ENCODE measurements at regions not wholly inside any gene's neighbourhood (a gene's known extent, or its start where the extent isn't known, plus 50 kb on each side); places are given as distances from the start of the nearest gene placed in this dataset.

- no peak for DNase-seq (ENCODE audit: low read depth in 1 of 2, low spot score in 1 of 2)
- in situ Hi-C loops (cut with HindIII; ENCODE audit: low pct_unique_long_range_greater_than_20kb, low sequenced_read_pairs), result no loop called here
- no peak for TF ChIP-seq JUND (IDR thresholded peaks at IDR 0.05; ENCODE audit: low read depth)
Measured at GRCh38 chr22:27043262-27043661, 385.9 kb downstream of the MIAT start.

- TF ChIP-seq JUND (IDR thresholded peaks at IDR 0.05; ENCODE audit: low read depth), result no peak
- in situ Hi-C loops (cut with HindIII; ENCODE audit: low pct_unique_long_range_greater_than_20kb, low sequenced_read_pairs), result no loop called here
- peak in 1 of 2 experiments; percentile 18 for DNase-seq (ENCODE audit: low read depth in 1 of 2, low spot score in 1 of 2)
Measured at GRCh38 chr22:27045103-27045947, 387.9 kb downstream of the MIAT start.

DNA sequence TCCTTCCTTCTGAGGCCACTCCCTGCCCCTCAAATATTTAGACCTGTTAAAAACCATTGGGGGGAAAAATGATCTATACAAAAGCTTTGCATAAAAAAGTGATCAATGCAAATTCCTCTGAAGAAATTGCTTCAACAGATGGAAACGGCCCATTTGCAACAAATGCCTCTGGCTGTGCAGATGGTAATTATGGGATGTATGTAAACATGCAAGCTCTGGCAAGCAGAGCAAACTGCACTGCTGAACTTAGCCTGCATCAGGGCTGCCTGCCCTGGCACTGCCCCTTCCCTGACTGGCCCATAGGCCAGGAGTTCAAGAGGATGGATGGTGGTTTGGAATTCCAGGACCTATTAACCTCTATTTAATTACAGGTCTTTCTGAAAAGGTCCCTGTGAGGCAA is 388.7 kb downstream of the MIAT start:
- peak; percentile 4 to 56 for DNase-seq (ENCODE audit: low read depth in 1 of 2, low spot score in 1 of 2)

GRCh38 chr22:27046603-27047002 is 389.2 kb downstream of the MIAT start:
- DNase-seq (ENCODE audit: low read depth in 1 of 2, low spot score in 1 of 2), result no peak
- in situ Hi-C loops (cut with HindIII; ENCODE audit: low pct_unique_long_range_greater_than_20kb, low sequenced_read_pairs), result no loop called here
- TF ChIP-seq JUND (IDR thresholded peaks at IDR 0.05; ENCODE audit: low read depth), result no peak

More for the DNA sequence above, 388.7 kb downstream of the MIAT start:
- no peak for TF ChIP-seq JUND (IDR thresholded peaks at IDR 0.05; ENCODE audit: low read depth)
- in situ Hi-C loops (cut with HindIII; ENCODE audit: low pct_unique_long_range_greater_than_20kb, low sequenced_read_pairs), result no loop called here

- TF ChIP-seq JUND (IDR thresholded peaks at IDR 0.05; ENCODE audit: low read depth), result no peak
- DNase-seq (ENCODE audit: low read depth in 1 of 2, low spot score in 1 of 2), result no peak
- in situ Hi-C loops (cut with HindIII; ENCODE audit: low pct_unique_long_range_greater_than_20kb, low sequenced_read_pairs), result no loop called here
Measured at GRCh38 chr22:27050771-27051170, 393.4 kb downstream of the MIAT start.

- in situ Hi-C loops (cut with HindIII; ENCODE audit: low pct_unique_long_range_greater_than_20kb, low sequenced_read_pairs), result no loop called here
- no peak for DNase-seq (ENCODE audit: low read depth in 1 of 2, low spot score in 1 of 2)
- TF ChIP-seq JUND (IDR thresholded peaks at IDR 0.05; ENCODE audit: low read depth), result no peak
Measured at GRCh38 chr22:27051407-27051806, 394.0 kb downstream of the MIAT start.

DNA sequence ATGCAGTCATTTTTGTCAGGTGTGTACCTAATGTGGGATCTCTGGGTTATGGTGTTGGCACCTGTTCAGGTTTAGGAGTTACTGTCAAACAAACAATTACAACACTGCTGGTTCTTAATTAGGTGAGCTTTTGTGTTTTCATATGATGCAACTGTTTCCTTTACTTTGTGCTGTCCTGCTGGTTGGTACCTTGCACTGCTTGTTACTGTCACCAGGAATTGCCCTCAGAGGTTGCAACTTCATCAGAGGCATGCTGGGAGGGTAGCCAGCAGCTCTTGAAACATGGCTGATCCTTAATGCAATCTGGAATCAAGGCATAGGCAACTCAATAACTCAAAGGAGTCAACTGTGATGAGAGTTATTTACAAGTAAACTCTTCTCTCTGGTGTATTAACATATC is 400.3 kb downstream of the MIAT start:
- TF ChIP-seq JUND (IDR thresholded peaks at IDR 0.05; ENCODE audit: low read depth), result no peak
- peak in 1 of 2 experiments; percentile 3 for DNase-seq (ENCODE audit: low read depth in 1 of 2, low spot score in 1 of 2)
- in situ Hi-C loops (cut with HindIII; ENCODE audit: low pct_unique_long_range_greater_than_20kb, low sequenced_read_pairs), result no loop called here

DNA sequence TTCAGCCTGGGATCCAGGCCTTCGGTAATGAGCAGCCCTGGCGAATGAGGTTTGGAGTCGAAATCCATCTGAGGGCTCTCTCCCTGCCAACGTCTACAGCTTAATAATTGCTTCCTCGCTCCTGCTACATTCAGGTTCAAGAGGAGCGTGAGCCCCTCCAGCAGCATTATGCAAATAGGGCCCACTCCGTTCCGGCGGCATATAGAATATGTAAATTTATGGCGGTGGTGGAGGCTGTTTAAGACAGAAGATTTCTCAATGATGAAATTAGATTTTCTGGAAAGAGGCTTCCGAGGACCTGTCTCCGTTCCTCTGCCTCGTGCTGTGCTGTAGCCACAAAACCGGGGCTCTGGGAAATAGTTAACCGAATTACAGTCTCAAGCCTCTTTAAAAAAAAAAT is 402.8 kb downstream of the MIAT start:
- no peak for TF ChIP-seq JUND (IDR thresholded peaks at IDR 0.05; ENCODE audit: low read depth)
- in situ Hi-C loops (cut with HindIII; ENCODE audit: low pct_unique_long_range_greater_than_20kb, low sequenced_read_pairs), result no loop called here
- DNase-seq (ENCODE audit: low read depth in 1 of 2, low spot score in 1 of 2), result no peak

GRCh38 chr22:27062910-27063309 is 405.5 kb downstream of the MIAT start:
- DNase-seq (ENCODE audit: low read depth in 1 of 2, low spot score in 1 of 2), result no peak
- TF ChIP-seq JUND (IDR thresholded peaks at IDR 0.05; ENCODE audit: low read depth), result no peak
- in situ Hi-C loops (cut with HindIII; ENCODE audit: low pct_unique_long_range_greater_than_20kb, low sequenced_read_pairs), result no loop called here

DNA sequence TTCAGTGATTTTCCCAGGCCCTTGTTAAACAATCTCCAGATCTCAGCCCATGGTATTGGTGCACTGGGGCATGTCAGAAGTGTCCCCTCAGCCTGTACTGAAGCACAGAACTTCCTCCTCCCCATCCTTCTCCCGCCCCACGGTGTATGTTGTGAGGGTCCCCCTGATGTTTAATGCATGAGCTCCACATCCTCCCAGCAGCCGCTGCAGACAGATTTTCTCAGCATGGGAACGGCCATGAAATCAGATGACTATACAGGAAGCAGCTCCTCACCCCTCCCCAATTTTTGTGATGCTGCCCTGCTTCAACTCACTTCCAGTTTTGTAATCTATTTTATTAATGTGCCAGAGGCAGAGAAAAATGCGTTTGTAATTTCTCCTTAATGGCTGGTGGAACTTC is 406.0 kb downstream of the MIAT start:
- in situ Hi-C loops (cut with HindIII; ENCODE audit: low pct_unique_long_range_greater_than_20kb, low sequenced_read_pairs), result no loop called here
- no peak for DNase-seq (ENCODE audit: low read depth in 1 of 2, low spot score in 1 of 2)
- TF ChIP-seq JUND (IDR thresholded peaks at IDR 0.05; ENCODE audit: low read depth), result no peak

DNA sequence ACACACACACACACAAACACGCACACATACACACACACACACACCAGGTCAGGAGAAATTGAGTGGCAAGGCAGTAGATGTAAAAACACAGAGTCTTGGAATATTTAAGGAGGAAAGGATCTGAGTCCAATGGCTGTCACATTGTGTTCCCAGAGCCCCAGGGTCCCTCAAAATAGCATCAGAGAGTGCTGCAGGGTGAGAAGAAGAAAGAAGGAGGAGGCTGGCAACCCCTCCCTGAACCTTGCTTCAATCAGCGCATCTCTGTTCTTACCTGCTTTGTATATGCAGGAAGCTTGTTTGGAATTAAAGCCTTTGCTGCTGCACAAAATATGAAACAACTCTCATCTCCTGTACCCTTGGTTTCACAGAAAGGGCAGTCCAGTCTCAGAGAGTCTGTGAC is 406.5 kb downstream of the MIAT start:
- no peak for DNase-seq (ENCODE audit: low read depth in 1 of 2, low spot score in 1 of 2)
- in situ Hi-C loops (cut with HindIII; ENCODE audit: low pct_unique_long_range_greater_than_20kb, low sequenced_read_pairs), result no loop called here
- TF ChIP-seq JUND (IDR thresholded peaks at IDR 0.05; ENCODE audit: low read depth), result no peak

DNA sequence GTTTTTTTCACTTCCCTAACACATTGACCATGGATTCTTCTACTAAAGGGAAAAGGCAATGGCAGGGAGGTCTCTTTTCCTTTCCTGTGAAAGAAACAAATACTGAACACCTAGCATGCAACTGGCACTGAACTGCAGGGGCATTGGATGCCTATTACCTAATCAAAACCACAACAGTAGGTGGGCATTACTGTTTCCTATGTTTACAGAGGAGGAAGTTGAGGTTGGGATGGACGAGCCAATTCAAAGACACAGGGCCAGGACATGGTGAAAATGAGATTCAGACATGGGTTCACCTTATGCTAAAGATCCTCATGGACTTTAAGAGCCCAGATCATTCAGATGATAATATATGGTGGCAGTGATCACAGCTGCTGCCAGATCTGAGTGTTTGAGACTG is 407.0 kb downstream of the MIAT start:
- TF ChIP-seq JUND (IDR thresholded peaks at IDR 0.05; ENCODE audit: low read depth), result no peak
- in situ Hi-C loops (cut with HindIII; ENCODE audit: low pct_unique_long_range_greater_than_20kb, low sequenced_read_pairs), result no loop called here
- no peak for DNase-seq (ENCODE audit: low read depth in 1 of 2, low spot score in 1 of 2)

DNA sequence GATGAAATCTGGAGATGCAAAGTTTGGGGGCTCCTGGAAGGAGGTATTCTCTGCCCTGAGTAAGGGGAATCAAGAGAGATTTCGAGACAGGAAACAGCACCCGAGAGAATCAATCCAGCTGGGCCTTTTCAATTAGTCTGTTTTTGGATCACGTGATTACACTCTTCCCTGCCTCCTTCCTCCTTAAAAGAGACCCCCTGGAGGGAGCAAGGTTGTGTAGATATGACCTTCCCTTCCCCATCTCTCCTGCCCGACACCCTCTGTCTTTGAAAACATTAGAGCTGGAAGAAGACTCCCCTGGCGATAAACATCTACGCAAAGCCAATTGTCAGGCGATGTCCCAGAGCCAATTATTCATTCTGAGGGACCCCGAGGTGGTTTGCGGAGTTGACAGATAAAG is 407.9 kb downstream of the MIAT start:
- in situ Hi-C loops (cut with HindIII; ENCODE audit: low pct_unique_long_range_greater_than_20kb, low sequenced_read_pairs), result no loop called here
- TF ChIP-seq JUND (IDR thresholded peaks at IDR 0.05; ENCODE audit: low read depth), result no peak
- no peak for DNase-seq (ENCODE audit: low read depth in 1 of 2, low spot score in 1 of 2)

GRCh38 chr22:27066856-27067255 is 409.5 kb downstream of the MIAT start:
- in situ Hi-C loops (cut with HindIII; ENCODE audit: low pct_unique_long_range_greater_than_20kb, low sequenced_read_pairs), result no loop called here
- no peak for DNase-seq (ENCODE audit: low read depth in 1 of 2, low spot score in 1 of 2)
- no peak for TF ChIP-seq JUND (IDR thresholded peaks at IDR 0.05; ENCODE audit: low read depth)
